Spinal cord (tissue), 9 donors: ENCODE measurements at regions not wholly inside any gene's neighbourhood (a gene's known extent, or its start where the extent isn't known, plus 50 kb on each side); places are given as distances from the start of the nearest gene placed in this dataset.
A peak's percentile ranks its signal among the peaks of the same experiment; 100 is the strongest.

Source experiments
- DNase-seq, 6 donors: peaks; one replicate each; pipeline versions ENCODE4 v3.0.0 to v3.0.0-alpha.2; 2013 to 2015; ENCODE audit warnings: low spot score in 6 of 6, low read depth in 4 of 6
- H3K27ac ChIP-seq: one replicate; pipeline ENCODE4 v1.5.1; 2013; ENCODE audit warnings: low read depth, low read length, control low read depth
- H3K27me3 ChIP-seq: one replicate; pipeline ENCODE4 v1.6.1; 2013; ENCODE audit warnings: low read length; ENCODE audit not compliant: control insufficient read depth, insufficient read depth
- H3K36me3 ChIP-seq: one replicate; pipeline ENCODE4 v1.6.1; 2013; ENCODE audit warnings: low read length; ENCODE audit not compliant: control insufficient read depth, insufficient read depth
- H3K4me1 ChIP-seq: one replicate; pipeline ENCODE4 v1.6.1; 2013; ENCODE audit warnings: low read length; ENCODE audit not compliant: control insufficient read depth, insufficient read depth
- H3K4me3 ChIP-seq: one replicate; pipeline ENCODE4 v1.5.1; 2013; ENCODE audit warnings: low read depth, low read length, control low read depth
- H3K9me3 ChIP-seq: one replicate; pipeline ENCODE4 v1.6.1; 2013; ENCODE audit warnings: low read length; ENCODE audit not compliant: control insufficient read depth, insufficient read depth
- WGBS: methylation state at CpG from one replicate; pipeline ENCODE4 v1.1.5; 2013; ENCODE audit warnings: missing lambda C conversion rate; ENCODE audit not compliant: insufficient coverage; 5-methylcytosine and 5-hydroxymethylcytosine counted together
- donor health status: healthy.

DNA sequence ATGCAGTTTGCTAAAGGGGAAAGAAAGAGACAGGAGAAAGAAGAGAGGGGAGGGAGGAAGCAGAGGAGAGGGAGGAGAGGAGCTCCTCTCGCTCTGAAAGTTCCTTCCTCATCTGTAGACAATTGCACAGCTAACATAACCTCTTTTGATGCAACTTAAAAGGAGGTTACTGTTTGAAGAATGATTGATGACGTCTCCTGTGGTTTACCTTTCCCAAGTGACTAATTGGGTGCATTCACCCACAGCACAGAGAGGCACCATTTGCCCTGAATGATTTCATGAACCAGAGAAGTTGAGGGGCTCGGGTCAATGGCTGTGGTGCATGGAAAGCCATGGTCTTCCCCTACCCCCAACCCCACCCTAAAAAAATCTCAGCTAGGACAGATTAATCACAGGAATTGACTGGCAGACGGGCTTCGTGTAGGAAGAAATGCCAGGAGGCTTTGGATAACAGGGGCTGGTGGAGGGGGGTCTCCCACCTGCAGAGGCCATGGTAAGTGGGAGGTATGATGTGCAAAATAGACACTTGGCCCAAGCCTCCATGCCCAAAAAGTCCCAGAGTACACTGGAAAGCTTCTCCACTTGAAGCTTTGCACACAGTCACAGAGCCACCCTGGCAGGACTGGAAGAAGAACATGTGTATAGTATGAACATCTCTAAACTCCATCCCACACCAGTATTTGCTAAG is 213.7 kb downstream of the ANKRD60 start:
- DNase-seq = no peak
- Histone ChIP-seq H3K9me3 (peaks cover 3% of the 10 kb centered on the region), H3K4me3 (no peak overlapping the region), H3K36me3 (no peaks in the 10 kb centered on the region), H3K4me1 (peaks cover 53% of the 10 kb centered on the region), H3K27ac (no peak overlapping the region), H3K27me3 (no peaks in the 10 kb centered on the region)
- WGBS = no CpG with 5 or more reads among the region's 5 CpGs

GRCh38 chr20:58012731-58013510 is 215.5 kb downstream of the ANKRD60 start:
- Histone ChIP-seq H3K36me3 (no peaks in the 10 kb centered on the region), H3K27ac (no peak overlapping the region), H3K9me3 (peaks cover 3% of the 10 kb centered on the region), H3K27me3 (no peaks in the 10 kb centered on the region), H3K4me1 (peaks cover 40% of the 10 kb centered on the region), H3K4me3 (no peak overlapping the region)
- 33% methylated on average over 9 of the region's 16 CpGs for WGBS
- DNase-seq = peak in 1 of 6 donors; percentile 60

GRCh38 chr20:58011947-58012610 is 216.4 kb downstream of the ANKRD60 start:
- H3K36me3 ChIP-seq = no peaks in the 10 kb centered on the region
- H3K9me3 ChIP-seq = peaks cover 3% of the 10 kb centered on the region
- peaks cover 32% of the 10 kb centered on the region for H3K4me1 ChIP-seq
- H3K27ac ChIP-seq = no peak overlapping the region
- H3K27me3 ChIP-seq = no peaks in the 10 kb centered on the region
- 56% methylated on average over 10 of the region's 11 CpGs for WGBS
- DNase-seq = no peak
- H3K4me3 ChIP-seq = no peak overlapping the region

- no peak for DNase-seq
- Histone ChIP-seq H3K4me1 (peaks cover 31% of the 10 kb centered on the region), H3K27me3 (no peaks in the 10 kb centered on the region), H3K4me3 (no peak overlapping the region), H3K36me3 (no peaks in the 10 kb centered on the region), H3K9me3 (peaks cover 3% of the 10 kb centered on the region), H3K27ac (no peak overlapping the region)
- WGBS = 88% methylated on average over 9 of the region's 14 CpGs
Observed at GRCh38 chr20:58011106-58011946, 217.1 kb downstream of the ANKRD60 start.

- H3K27me3 ChIP-seq = no peaks in the 10 kb centered on the region
- H3K9me3 ChIP-seq = peaks cover 3% of the 10 kb centered on the region
- no peak overlapping the region for H3K27ac ChIP-seq
- H3K4me1 ChIP-seq = peaks cover 31% of the 10 kb centered on the region
- WGBS = 93% methylated on average over 13 of the region's 13 CpGs
- no peaks in the 10 kb centered on the region for H3K36me3 ChIP-seq
- DNase-seq = no peak
- no peak overlapping the region for H3K4me3 ChIP-seq
Observed at GRCh38 chr20:58010666-58011065, 217.8 kb downstream of the ANKRD60 start.

- peaks cover under 1% of the 10 kb centered on the region for H3K9me3 ChIP-seq
- H3K27me3 ChIP-seq = no peaks in the 10 kb centered on the region
- peaks cover 31% of the 10 kb centered on the region for H3K4me1 ChIP-seq
- H3K27ac ChIP-seq = no peak overlapping the region
- 89% methylated on average over 7 of the region's 7 CpGs for WGBS
- no peak overlapping the region for H3K4me3 ChIP-seq
- H3K36me3 ChIP-seq = no peaks in the 10 kb centered on the region
- DNase-seq = no peak
Observed at GRCh38 chr20:58010186-58010585, 218.3 kb downstream of the ANKRD60 start.

DNA sequence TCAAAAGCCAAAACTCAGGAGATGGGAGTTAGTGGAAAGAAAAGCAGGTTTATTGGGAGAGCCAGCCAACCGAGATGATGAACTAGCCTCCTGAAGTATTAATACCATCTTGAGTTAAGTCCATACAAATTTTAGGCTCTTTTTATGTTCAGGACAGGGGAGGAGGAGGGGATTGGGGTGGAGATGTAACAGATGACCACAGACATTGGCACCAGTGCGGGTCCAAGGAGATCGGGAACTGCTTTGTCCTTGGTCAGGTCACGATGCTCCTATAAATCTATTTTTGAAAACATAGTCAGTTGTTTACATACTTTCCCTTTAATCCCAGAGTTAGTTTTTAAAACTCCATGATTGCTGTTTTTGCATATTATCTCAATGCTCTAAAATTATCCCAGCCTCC is 219.6 kb downstream of the ANKRD60 start:
- H3K27me3 ChIP-seq = no peaks in the 10 kb centered on the region
- no peak for DNase-seq
- H3K4me3 ChIP-seq = no peak overlapping the region
- no CpG with 5 or more reads among the region's 4 CpGs for WGBS
- no peaks in the 10 kb centered on the region for H3K36me3 ChIP-seq
- H3K4me1 ChIP-seq = peaks cover 27% of the 10 kb centered on the region
- no peaks in the 10 kb centered on the region for H3K9me3 ChIP-seq
- H3K27ac ChIP-seq = no peak overlapping the region

- no peak for DNase-seq
- Histone ChIP-seq H3K4me1 (peaks cover 27% of the 10 kb centered on the region), H3K9me3 (no peaks in the 10 kb centered on the region), H3K27ac (no peak overlapping the region), H3K27me3 (no peaks in the 10 kb centered on the region), H3K36me3 (no peaks in the 10 kb centered on the region), H3K4me3 (no peak overlapping the region)
- 64% methylated on average over 9 of the region's 13 CpGs for WGBS
Observed at GRCh38 chr20:58008413-58008812, 220.0 kb downstream of the ANKRD60 start.

DNA sequence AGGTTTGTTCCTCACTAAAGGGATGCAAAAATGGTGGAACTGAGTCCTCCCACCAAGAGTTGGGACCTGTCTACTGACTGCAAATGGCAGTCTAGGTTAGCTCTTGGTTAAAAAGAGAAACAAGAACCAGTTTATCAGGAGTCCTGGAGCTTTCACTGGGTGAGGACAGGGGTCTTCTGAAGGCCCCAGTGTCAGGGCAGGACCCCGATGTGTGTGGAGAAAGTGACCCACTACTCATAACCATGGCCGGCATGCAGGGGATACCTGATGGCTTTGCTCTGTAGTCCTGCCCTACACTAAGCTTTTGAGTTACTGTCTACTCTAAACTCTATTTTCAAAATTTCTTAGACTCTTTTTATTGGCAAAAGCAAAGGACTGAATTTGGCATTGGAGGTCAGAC is 220.5 kb downstream of the ANKRD60 start:
- no peaks in the 10 kb centered on the region for H3K9me3 ChIP-seq
- no peaks in the 10 kb centered on the region for H3K36me3 ChIP-seq
- DNase-seq = no peak
- no peak overlapping the region for H3K27ac ChIP-seq
- H3K4me1 ChIP-seq = peaks cover 24% of the 10 kb centered on the region
- H3K27me3 ChIP-seq = no peaks in the 10 kb centered on the region
- no peak overlapping the region for H3K4me3 ChIP-seq
- 100% methylated on average over 1 of the region's 2 CpGs for WGBS
